Neutrophil (primary cell): ENCODE measurements at regions not wholly inside any gene's neighbourhood (a gene's known extent, or its start where the extent isn't known, plus 50 kb on each side); places are given as distances from the start of the nearest gene placed in this dataset.

Source experiments
- H3K27ac ChIP-seq: fragments of 200-600 bp; sonication (generic); 2 replicates; pipeline ENCODE4 v1.5.1; 2016; ENCODE audit warnings: mild to moderate bottlenecking, moderate library complexity
- H3K27me3 ChIP-seq: fragments of 200-600 bp; sonication (generic); 2 replicates; pipeline ENCODE4 v1.6.0; 2016; ENCODE audit warnings: mild to moderate bottlenecking
- H3K36me3 ChIP-seq: fragments of 200-600 bp; sonication (generic); 2 replicates; pipeline ENCODE4 v1.5.1; 2017
- H3K4me1 ChIP-seq, 2 experiments: fragments of 200-600 bp in 1 of 2; sonication (generic) in 1 of 2; 1 replicate in 1 of 2; 2 replicates in 1 of 2; pipeline versions ENCODE4 v1.5.1 to v1.6.1; 2013 to 2016; ENCODE audit warnings: low read depth in 1 of 2, low read length in 1 of 2, mild to moderate bottlenecking in 1 of 2, moderate library complexity in 1 of 2; ENCODE audit not compliant: control insufficient read depth in 1 of 2, insufficient read depth in 1 of 2
- H3K4me3 ChIP-seq, 2 experiments: fragments of 200-600 bp in 1 of 2; sonication (generic) in 1 of 2; 1 replicate in 1 of 2; 2 replicates in 1 of 2; pipeline ENCODE4 v1.5.1; 2013 to 2016; ENCODE audit warnings: low read depth in 1 of 2, low read length in 1 of 2, mild to moderate bottlenecking in 1 of 2, moderate library complexity in 1 of 2
- H3K9me3 ChIP-seq: fragments of 200-600 bp; sonication (generic); 2 replicates; pipeline ENCODE4 v1.5.1; 2016
- CTCF ChIP-seq: fragments of 200-600 bp; sonication (generic); IDR thresholded peaks from 2 replicates; pipeline ENCODE4 v1.5.1; 2016; ENCODE audit warnings: antibody characterized with exemption

GRCh38 chr22:48546653-48547424, 1280.8 kb downstream of the BRD1 start:
- Histone ChIP-seq H3K4me1 (no peaks in the 10 kb centered on the region), H3K9me3 (no peaks in the 10 kb centered on the region), H3K4me3 (no peak overlapping the region), H3K27ac (no peak overlapping the region), H3K27me3 (no peaks in the 10 kb centered on the region), H3K36me3 (no peaks in the 10 kb centered on the region)
- TF ChIP-seq CTCF: no peak

GRCh38 chr22:48545987-48546386, 1281.7 kb downstream of the BRD1 start:
- no peaks in the 10 kb centered on the region for H3K36me3 ChIP-seq
- H3K27ac ChIP-seq: no peak overlapping the region
- H3K4me1 ChIP-seq: no peaks in the 10 kb centered on the region
- H3K9me3 ChIP-seq: no peaks in the 10 kb centered on the region
- H3K27me3 ChIP-seq: no peaks in the 10 kb centered on the region
- TF ChIP-seq CTCF: no peak
- H3K4me3 ChIP-seq: no peak overlapping the region

GRCh38 chr22:48541401-48542098, 1286.1 kb downstream of the BRD1 start:
- Histone ChIP-seq H3K36me3 (no peaks in the 10 kb centered on the region), H3K4me1 (no peaks in the 10 kb centered on the region), H3K27me3 (no peaks in the 10 kb centered on the region), H3K27ac (no peak overlapping the region), H3K4me3 (no peak overlapping the region), H3K9me3 (no peaks in the 10 kb centered on the region)
- TF ChIP-seq CTCF: no peak

GRCh38 chr22:48539261-48539660, 1288.4 kb downstream of the BRD1 start:
- Histone ChIP-seq H3K27me3 (no peaks in the 10 kb centered on the region), H3K36me3 (no peaks in the 10 kb centered on the region), H3K4me1 (no peaks in the 10 kb centered on the region), H3K9me3 (no peaks in the 10 kb centered on the region), H3K27ac (no peak overlapping the region), H3K4me3 (no peak overlapping the region)
- no peak for TF ChIP-seq CTCF

- Histone ChIP-seq H3K4me3 (no peak overlapping the region), H3K4me1 (no peaks in the 10 kb centered on the region), H3K36me3 (no peaks in the 10 kb centered on the region), H3K27ac (no peak overlapping the region), H3K9me3 (no peaks in the 10 kb centered on the region), H3K27me3 (no peaks in the 10 kb centered on the region)
- TF ChIP-seq CTCF: no peak
Measured at GRCh38 chr22:48538291-48538820, 1289.3 kb downstream of the BRD1 start.
